WTC11 (cell line): ENCODE measurements at regions not wholly inside any gene's neighbourhood (a gene's known extent, or its start where the extent isn't known, plus 50 kb on each side); places are given as distances from the start of the nearest gene placed in this dataset.

Experiments
- ATF1 ChIP-seq: sonication (generic); formaldehyde crosslinking; IDR thresholded peaks from 2 replicates; pipeline ENCODE4 v1.8.1; 2023; ENCODE audit warnings: mild to moderate bottlenecking, moderate library complexity, missing genetic modification reagents
- JUN ChIP-seq: sonication (generic); formaldehyde crosslinking; IDR thresholded peaks from 2 replicates; pipeline ENCODE4 v1.8.0; 2023; ENCODE audit warnings: mild to moderate bottlenecking, missing genetic modification reagents
- RELA ChIP-seq: sonication (generic); formaldehyde crosslinking; IDR thresholded peaks from 2 replicates; pipeline ENCODE4 v1.8.1; 2022; ENCODE audit warnings: missing genetic modification reagents, mild to moderate bottlenecking, borderline replicate concordance
- SMAD3 ChIP-seq: sonication (generic); formaldehyde crosslinking; IDR thresholded peaks from 2 replicates; pipeline ENCODE4 v1.8.0; 2022; ENCODE audit warnings: missing genetic modification reagents, mild to moderate bottlenecking, borderline replicate concordance
- TEAD1 ChIP-seq: sonication (generic); formaldehyde crosslinking; IDR thresholded peaks from 2 replicates; pipeline ENCODE4 v1.8.0; 2022; ENCODE audit warnings: mild to moderate bottlenecking, missing genetic modification reagents
- ZBTB21 ChIP-seq: sonication (generic); formaldehyde crosslinking; IDR thresholded peaks from 2 replicates; pipeline ENCODE4 v1.8.1; 2023; ENCODE audit warnings: mild to moderate bottlenecking, missing genetic modification reagents, borderline replicate concordance
- TF ChIP-seq, protein P1 (sequence below): fragments of 200-600 bp; IDR thresholded peaks from 2 replicates; pipeline ENCODE4 v1.8.0; 2022; ENCODE audit warnings: antibody characterized with exemption
- TF ChIP-seq, protein P2 (sequence below): sonication (generic); formaldehyde crosslinking; IDR thresholded peaks from 2 replicates; pipeline ENCODE4 v1.8.1; 2023; ENCODE audit warnings: mild to moderate bottlenecking, missing genetic modification reagents, moderate library complexity
- TF ChIP-seq, protein P3 (sequence below): sonication (generic); formaldehyde crosslinking; IDR thresholded peaks from 2 replicates; pipeline ENCODE4 v1.8.0; 2022; ENCODE audit warnings: mild to moderate bottlenecking, missing genetic modification reagents
- TF ChIP-seq, protein P4 (sequence below): sonication (generic); formaldehyde crosslinking; IDR thresholded peaks from 2 replicates; pipeline ENCODE4 v1.8.0; 2023; ENCODE audit warnings: missing genetic modification reagents

DNA sequence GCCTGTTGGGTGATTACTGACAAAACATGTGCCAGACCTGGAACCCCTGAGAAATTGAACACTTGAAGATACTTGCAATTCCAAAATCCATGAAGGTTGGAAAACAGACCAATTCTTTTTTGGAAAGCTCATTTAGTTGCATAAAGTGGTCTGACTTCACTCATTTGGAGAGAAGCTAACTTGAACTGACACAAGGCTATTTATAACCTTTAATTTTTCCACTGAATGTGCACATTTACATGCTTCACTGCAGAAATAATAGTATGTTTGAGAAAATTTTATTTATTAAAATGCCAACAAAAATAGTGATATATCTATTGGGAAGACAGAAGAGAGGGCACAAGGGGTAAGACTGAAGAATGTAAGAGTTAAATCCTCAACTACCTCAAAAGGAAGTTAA lies 92.1 kb downstream of the MOBP start:
- TF ChIP-seq, protein P1, sequence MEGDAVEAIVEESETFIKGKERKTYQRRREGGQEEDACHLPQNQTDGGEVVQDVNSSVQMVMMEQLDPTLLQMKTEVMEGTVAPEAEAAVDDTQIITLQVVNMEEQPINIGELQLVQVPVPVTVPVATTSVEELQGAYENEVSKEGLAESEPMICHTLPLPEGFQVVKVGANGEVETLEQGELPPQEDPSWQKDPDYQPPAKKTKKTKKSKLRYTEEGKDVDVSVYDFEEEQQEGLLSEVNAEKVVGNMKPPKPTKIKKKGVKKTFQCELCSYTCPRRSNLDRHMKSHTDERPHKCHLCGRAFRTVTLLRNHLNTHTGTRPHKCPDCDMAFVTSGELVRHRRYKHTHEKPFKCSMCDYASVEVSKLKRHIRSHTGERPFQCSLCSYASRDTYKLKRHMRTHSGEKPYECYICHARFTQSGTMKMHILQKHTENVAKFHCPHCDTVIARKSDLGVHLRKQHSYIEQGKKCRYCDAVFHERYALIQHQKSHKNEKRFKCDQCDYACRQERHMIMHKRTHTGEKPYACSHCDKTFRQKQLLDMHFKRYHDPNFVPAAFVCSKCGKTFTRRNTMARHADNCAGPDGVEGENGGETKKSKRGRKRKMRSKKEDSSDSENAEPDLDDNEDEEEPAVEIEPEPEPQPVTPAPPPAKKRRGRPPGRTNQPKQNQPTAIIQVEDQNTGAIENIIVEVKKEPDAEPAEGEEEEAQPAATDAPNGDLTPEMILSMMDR = no peak
- no peak for TF ChIP-seq SMAD3
- TF ChIP-seq, protein P2, sequence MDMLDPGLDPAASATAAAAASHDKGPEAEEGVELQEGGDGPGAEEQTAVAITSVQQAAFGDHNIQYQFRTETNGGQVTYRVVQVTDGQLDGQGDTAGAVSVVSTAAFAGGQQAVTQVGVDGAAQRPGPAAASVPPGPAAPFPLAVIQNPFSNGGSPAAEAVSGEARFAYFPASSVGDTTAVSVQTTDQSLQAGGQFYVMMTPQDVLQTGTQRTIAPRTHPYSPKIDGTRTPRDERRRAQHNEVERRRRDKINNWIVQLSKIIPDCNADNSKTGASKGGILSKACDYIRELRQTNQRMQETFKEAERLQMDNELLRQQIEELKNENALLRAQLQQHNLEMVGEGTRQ = no peak
- no peak for TF ChIP-seq RELA
- TF ChIP-seq ATF1 (CRISPR knock-in tag) = no peak
- TF ChIP-seq, protein P3, sequence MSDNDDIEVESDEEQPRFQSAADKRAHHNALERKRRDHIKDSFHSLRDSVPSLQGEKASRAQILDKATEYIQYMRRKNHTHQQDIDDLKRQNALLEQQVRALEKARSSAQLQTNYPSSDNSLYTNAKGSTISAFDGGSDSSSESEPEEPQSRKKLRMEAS (CRISPR knock-in tag) = no peak
- TF ChIP-seq ZBTB21 (CRISPR knock-in tag) = no peak
- TF ChIP-seq, protein P4, sequence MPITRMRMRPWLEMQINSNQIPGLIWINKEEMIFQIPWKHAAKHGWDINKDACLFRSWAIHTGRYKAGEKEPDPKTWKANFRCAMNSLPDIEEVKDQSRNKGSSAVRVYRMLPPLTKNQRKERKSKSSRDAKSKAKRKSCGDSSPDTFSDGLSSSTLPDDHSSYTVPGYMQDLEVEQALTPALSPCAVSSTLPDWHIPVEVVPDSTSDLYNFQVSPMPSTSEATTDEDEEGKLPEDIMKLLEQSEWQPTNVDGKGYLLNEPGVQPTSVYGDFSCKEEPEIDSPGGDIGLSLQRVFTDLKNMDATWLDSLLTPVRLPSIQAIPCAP (CRISPR knock-in tag) = no peak
- no peak for TF ChIP-seq TEAD1 (CRISPR knock-in tag)
- TF ChIP-seq JUN (CRISPR knock-in tag) = no peak
